Ishikawa (cell line): ENCODE measurements at regions not wholly inside any gene's neighbourhood (a gene's known extent, or its start where the extent isn't known, plus 50 kb on each side); places are given as distances from the start of the nearest gene placed in this dataset.
A peak's percentile ranks its signal among the peaks of the same experiment; 100 is the strongest.

ENCODE experiments used
- CEBPB ChIP-seq: IDR thresholded peaks from 2 replicates; pipeline ENCODE4 v1.6.1; 2012
- CREB1 ChIP-seq: IDR thresholded peaks from 2 replicates; pipeline ENCODE4 v1.6.1; 2012; ENCODE audit warnings: low read depth
- EGR1 ChIP-seq: IDR thresholded peaks from 2 replicates; pipeline ENCODE4 v1.6.1; 2012
- EP300 ChIP-seq: IDR thresholded peaks from 2 replicates; pipeline ENCODE4 v1.6.1; 2012; ENCODE audit warnings: borderline replicate concordance
- FOXM1 ChIP-seq: IDR thresholded peaks from 2 replicates; pipeline ENCODE4 v1.6.1; 2012; ENCODE audit warnings: low read depth, borderline replicate concordance
- NFIC ChIP-seq: IDR thresholded peaks from 2 replicates; pipeline ENCODE4 v1.6.1; 2012
- RAD21 ChIP-seq: IDR thresholded peaks from 2 replicates; pipeline ENCODE4 v1.6.1; 2012; ENCODE audit warnings: low read depth
- TAF1 ChIP-seq: IDR thresholded peaks from 2 replicates; pipeline ENCODE4 v1.6.1; 2012; ENCODE audit warnings: low read depth, mild to moderate bottlenecking
- TCF12 ChIP-seq: IDR thresholded peaks from 2 replicates; pipeline ENCODE4 v1.6.1; 2012; ENCODE audit warnings: low read depth
- TEAD4 ChIP-seq: IDR thresholded peaks from 2 replicates; pipeline ENCODE4 v1.6.1; 2012
- YY1 ChIP-seq: IDR thresholded peaks from 2 replicates; pipeline ENCODE4 v1.6.1; 2012; ENCODE audit warnings: low read depth
- ZBTB7A ChIP-seq: IDR thresholded peaks from 2 replicates; pipeline ENCODE4 v1.6.1; 2012; ENCODE audit warnings: low read depth
- TF ChIP-seq, protein P1 (sequence below): IDR thresholded peaks from 2 replicates; pipeline ENCODE4 v1.6.1; 2012
- TF ChIP-seq, protein P2 (sequence below): IDR thresholded peaks from 2 replicates; pipeline ENCODE4 v1.6.1; 2012
- TF ChIP-seq, protein P3 (sequence below): IDR thresholded peaks from 2 replicates; pipeline ENCODE4 v1.6.1; 2012; ENCODE audit warnings: low read depth, mild to moderate bottlenecking

DNA sequence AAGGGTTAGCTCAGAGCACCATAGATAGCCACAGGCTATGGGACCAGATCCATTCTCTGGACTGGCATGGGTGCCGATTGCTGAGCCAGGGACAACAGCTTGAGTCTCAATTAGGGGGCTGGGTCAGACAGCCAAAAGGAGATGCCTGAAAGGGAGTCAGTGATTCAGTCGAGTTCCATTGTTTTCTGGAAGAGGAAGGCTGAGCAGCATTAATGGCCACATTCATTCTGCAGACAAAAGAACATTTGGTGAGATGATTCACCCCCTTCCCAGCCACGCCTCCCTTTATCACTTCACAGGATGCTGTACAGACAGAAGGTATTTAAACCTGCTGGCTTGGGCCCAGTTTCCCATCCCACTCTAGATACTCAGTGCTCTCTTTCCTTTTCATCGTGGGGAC, 131.9 kb downstream of the ADAMTS15 start:
- TF ChIP-seq, protein P1, sequence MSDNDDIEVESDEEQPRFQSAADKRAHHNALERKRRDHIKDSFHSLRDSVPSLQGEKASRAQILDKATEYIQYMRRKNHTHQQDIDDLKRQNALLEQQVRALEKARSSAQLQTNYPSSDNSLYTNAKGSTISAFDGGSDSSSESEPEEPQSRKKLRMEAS, result no peak; the same call in 1 of the 2 replicates
- TF ChIP-seq FOXM1 (peak; percentile 99), YY1 (peak; percentile 55), CREB1 (no peak), NFIC (peak; percentile 96), TCF12 (peak; percentile 99), TEAD4 (peak; percentile 92), ZBTB7A (no peak), EGR1 (no peak), CEBPB (no peak), EP300 (peak; percentile 100), TAF1 (no peak), RAD21 (0 out of 2 replicates have a peak, but pooled peaks have one; percentile 10)
- TF ChIP-seq, protein P2, sequence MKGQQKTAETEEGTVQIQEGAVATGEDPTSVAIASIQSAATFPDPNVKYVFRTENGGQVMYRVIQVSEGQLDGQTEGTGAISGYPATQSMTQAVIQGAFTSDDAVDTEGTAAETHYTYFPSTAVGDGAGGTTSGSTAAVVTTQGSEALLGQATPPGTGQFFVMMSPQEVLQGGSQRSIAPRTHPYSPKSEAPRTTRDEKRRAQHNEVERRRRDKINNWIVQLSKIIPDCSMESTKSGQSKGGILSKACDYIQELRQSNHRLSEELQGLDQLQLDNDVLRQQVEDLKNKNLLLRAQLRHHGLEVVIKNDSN, result no peak
- TF ChIP-seq, protein P3, sequence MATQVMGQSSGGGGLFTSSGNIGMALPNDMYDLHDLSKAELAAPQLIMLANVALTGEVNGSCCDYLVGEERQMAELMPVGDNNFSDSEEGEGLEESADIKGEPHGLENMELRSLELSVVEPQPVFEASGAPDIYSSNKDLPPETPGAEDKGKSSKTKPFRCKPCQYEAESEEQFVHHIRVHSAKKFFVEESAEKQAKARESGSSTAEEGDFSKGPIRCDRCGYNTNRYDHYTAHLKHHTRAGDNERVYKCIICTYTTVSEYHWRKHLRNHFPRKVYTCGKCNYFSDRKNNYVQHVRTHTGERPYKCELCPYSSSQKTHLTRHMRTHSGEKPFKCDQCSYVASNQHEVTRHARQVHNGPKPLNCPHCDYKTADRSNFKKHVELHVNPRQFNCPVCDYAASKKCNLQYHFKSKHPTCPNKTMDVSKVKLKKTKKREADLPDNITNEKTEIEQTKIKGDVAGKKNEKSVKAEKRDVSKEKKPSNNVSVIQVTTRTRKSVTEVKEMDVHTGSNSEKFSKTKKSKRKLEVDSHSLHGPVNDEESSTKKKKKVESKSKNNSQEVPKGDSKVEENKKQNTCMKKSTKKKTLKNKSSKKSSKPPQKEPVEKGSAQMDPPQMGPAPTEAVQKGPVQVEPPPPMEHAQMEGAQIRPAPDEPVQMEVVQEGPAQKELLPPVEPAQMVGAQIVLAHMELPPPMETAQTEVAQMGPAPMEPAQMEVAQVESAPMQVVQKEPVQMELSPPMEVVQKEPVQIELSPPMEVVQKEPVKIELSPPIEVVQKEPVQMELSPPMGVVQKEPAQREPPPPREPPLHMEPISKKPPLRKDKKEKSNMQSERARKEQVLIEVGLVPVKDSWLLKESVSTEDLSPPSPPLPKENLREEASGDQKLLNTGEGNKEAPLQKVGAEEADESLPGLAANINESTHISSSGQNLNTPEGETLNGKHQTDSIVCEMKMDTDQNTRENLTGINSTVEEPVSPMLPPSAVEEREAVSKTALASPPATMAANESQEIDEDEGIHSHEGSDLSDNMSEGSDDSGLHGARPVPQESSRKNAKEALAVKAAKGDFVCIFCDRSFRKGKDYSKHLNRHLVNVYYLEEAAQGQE, result no peak

DNA sequence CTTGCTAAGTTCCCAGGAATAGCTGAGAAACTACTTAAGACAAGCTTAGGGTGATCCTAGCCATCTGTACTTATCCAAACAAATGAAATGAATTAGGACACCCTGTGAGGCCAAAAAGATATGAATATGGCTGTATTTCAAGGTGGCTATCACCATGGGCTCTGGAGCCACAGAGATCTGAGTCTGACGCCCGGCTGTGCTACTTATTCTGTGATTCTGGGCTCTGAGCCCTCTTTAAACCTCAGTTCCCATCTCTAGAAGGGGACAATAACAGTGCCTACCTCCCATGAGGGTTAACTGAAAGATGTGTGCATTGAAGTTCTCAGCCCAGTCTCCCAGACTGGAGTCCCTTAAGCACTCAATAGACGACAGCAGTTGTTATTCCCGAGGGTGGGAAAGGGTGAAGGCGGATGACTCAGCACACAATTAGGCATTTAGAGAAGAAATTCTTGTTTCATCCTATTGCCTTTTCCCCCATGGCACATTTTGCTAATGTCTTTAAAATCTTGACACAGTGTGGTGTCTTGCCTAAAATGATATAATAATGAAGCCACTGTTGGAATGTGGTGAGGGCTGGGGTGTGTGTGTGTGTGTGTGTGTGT, 132.5 kb downstream of the ADAMTS15 start:
- peak; percentile 79; the same call in 1 of the 2 replicates for TF ChIP-seq TEAD4
- TF ChIP-seq CEBPB, result no peak
- peak; percentile 74 for TF ChIP-seq TCF12
- peak; percentile 13; the same call in 1 of the 2 replicates for TF ChIP-seq RAD21
- no peak for TF ChIP-seq YY1
- no peak for TF ChIP-seq ZBTB7A
- peak; percentile 65 for TF ChIP-seq NFIC
- TF ChIP-seq EP300, result peak; percentile 83
- TF ChIP-seq FOXM1, result peak; percentile 85

DNA sequence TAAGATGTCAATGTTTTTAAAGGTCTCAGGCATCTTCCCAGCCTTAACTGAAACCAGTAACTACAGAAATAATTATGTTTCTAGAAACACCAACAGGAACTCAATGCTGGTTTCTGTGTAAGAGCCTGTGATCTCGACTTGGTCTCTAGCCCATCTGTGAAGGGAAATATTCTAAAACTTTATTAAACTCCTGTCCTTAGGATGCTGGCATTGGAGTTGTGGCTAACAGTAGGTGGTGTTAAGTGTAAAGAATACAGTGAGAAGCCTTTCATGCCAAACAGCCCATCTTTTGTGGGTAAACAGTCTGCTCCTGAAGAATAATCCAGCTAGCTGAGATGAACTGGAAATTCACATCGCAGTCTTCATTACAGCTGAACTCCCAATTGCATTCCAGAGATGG, 133.2 kb downstream of the ADAMTS15 start:
- TF ChIP-seq TAF1 (no peak), ZBTB7A (no peak), NFIC (no peak), RAD21 (peak; percentile 7; the same call in 1 of the 2 replicates)

DNA sequence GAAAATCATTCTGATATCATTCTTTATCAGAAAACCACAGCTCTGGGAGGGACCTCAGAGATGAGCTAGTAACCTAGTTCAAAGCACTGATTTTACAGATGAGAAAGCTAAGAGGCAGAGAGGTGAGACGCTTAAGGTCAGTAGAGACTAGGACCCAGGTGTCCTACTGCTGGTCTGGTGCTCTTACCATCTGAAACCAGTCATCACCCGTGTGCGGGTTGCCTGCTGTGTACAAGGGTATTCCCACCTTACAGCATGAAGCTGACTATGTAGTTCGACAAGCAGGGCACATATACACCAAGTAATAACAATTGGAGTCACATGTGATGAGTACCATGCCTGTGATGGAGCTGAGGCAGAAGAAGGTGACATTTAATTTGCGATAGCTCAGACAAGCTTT, 133.7 kb downstream of the ADAMTS15 start:
- TF ChIP-seq, protein P2, result no peak
- no peak for TF ChIP-seq CREB1

DNA sequence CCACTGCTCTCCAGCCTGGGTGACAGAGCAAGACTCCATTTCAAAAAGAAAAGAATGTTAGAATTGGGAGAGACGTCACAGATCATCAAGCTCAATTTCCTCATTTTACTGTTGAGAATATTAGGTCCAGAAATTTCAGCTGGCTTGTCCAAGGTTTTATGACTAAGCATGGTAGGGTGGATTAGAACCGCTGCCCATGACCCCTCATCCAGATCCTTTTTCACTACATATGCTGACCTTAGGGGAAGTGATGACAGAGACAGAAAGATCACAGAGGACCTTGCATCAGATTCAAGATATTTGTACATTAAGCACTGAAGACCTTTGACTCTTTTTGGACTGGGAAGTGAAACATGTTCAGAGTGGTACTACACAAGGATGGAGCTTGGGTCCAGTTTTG, 134.5 kb downstream of the ADAMTS15 start:
- TF ChIP-seq RAD21 (no peak), ZBTB7A (no peak), YY1 (no peak), NFIC (no peak), CEBPB (no peak), CREB1 (no peak), TEAD4 (no peak)
- TF ChIP-seq, protein P2, result no peak

DNA sequence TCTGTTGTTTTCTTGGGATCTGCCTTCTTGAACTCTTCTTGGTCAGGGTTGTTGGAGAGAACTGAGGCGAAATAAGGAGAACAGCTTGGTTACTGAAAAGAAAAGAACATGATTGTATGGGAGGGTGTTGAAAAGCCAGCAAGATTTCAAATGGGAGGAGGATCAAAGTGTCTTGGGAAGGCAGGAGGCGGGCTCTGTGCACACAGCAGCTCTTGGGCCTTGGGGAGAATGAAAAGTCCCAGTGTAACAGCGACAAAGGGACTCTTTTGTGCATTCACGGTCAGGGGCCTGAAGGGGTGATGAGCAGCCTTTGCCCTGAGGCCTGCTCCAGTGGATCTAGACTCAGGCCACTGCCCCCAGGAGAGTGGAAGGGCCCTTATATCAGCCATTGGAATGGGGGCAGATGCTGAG, 135.4 kb downstream of the ADAMTS15 start:
- TF ChIP-seq NFIC (no peak), TCF12 (no peak), FOXM1 (no peak)

DNA sequence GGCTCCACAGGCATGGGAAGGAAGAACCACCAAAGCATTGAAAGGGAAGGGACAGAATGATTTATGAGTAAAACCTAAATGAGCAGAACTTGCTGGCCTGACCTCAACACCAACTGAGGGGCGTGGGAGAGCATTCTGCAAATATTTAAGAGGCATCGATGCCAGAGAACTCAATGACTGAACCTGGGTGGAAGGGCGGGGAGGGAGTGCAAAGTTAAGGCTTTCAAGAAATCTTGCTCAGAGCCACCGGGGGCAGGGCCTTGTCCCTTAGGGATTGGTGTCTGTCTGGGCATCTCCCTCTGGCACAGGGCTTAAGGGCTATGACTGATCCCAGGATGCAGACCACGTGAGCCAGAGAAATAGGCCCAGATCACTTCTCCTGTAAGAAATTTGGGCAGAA, 137.1 kb downstream of the ADAMTS15 start:
- TF ChIP-seq, protein P3, result no peak
- peak; percentile 22; the same call in 1 of the 2 replicates for TF ChIP-seq YY1
- no peak for TF ChIP-seq ZBTB7A
- peak; percentile 98 for TF ChIP-seq FOXM1
- TF ChIP-seq EGR1, result peak; percentile 52; the same call in 1 of the 2 replicates
- peak; percentile 98 for TF ChIP-seq TCF12
- peak; percentile 38 for TF ChIP-seq RAD21
- TF ChIP-seq, protein P1, result peak; percentile 71; the same call in 1 of the 2 replicates
- 0 out of 2 replicates have a peak, but pooled peaks have one; percentile 19 for TF ChIP-seq TAF1
- peak; percentile 98 for TF ChIP-seq NFIC
- TF ChIP-seq, protein P2, result peak; percentile 76
- peak; percentile 97 for TF ChIP-seq TEAD4
- TF ChIP-seq CEBPB, result peak; percentile 43; the same call in 1 of the 2 replicates
- no peak for TF ChIP-seq CREB1
- peak; percentile 99 for TF ChIP-seq EP300
